ENCODE measurements at regions not wholly inside any gene's neighbourhood (a gene's known extent, or its start where the extent isn't known, plus 50 kb on each side); places are given as distances from the start of the nearest gene placed in this dataset.

DNA sequence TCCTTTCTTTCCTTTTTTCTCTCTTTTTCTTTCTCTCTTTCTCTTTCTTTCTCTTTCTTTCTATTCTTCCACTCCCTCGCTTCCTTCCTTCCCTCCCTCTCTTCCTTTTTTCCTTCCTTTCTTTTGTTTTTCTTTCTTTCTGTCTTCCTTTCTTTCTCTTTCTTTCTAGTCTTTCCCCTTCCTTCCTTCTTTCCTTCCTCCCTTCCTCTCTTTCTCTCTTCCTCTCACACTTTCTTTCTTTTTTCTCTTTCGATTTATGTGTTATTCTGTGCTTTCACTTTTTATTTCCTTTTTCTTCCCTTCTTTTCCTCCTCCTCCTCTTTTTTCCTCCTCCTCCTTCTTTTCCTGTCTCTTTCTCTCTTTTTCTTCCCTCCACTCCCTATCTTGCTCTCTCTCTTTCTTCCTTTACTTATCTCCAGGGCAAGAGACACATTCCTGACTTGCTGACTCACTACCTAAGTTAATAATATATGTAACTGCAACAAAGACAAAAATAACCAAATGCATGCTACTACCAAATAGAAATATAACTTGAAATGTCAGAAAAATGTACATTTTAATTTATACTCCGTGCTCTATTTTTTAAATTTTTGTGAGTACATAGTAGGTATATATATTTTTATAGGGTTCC lies 445.5 kb downstream of the GABRG2 start:
- no peak for TF ChIP-seq TAF1 (IDR thresholded peaks at IDR 0.05; ENCODE audit: borderline replicate concordance, insufficient read depth, low read length)
- TF ChIP-seq, protein P1, sequence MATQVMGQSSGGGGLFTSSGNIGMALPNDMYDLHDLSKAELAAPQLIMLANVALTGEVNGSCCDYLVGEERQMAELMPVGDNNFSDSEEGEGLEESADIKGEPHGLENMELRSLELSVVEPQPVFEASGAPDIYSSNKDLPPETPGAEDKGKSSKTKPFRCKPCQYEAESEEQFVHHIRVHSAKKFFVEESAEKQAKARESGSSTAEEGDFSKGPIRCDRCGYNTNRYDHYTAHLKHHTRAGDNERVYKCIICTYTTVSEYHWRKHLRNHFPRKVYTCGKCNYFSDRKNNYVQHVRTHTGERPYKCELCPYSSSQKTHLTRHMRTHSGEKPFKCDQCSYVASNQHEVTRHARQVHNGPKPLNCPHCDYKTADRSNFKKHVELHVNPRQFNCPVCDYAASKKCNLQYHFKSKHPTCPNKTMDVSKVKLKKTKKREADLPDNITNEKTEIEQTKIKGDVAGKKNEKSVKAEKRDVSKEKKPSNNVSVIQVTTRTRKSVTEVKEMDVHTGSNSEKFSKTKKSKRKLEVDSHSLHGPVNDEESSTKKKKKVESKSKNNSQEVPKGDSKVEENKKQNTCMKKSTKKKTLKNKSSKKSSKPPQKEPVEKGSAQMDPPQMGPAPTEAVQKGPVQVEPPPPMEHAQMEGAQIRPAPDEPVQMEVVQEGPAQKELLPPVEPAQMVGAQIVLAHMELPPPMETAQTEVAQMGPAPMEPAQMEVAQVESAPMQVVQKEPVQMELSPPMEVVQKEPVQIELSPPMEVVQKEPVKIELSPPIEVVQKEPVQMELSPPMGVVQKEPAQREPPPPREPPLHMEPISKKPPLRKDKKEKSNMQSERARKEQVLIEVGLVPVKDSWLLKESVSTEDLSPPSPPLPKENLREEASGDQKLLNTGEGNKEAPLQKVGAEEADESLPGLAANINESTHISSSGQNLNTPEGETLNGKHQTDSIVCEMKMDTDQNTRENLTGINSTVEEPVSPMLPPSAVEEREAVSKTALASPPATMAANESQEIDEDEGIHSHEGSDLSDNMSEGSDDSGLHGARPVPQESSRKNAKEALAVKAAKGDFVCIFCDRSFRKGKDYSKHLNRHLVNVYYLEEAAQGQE (IDR thresholded peaks at IDR 0.05; ENCODE audit: insufficient read depth in 1 of 2, low read depth in 2 of 2, low read length in 2 of 2), result no peak

DNA sequence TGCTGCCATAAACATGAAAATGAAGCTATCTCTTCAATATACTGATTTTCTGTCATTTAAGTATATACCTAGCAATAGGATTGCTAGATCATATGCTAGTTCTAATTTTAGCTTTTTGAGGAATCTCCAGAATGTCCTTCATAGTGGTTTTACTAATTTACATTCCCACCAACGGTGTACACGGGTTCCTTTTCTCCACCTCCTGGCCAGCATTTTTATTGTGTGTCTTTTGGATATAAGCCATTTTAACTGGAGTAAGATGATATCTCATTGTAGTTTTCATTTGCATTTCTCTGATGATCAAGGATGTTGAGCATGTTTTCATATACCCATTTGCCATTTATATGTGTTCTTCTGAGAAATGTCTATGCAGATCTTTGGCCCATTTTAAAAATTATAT lies 446.5 kb downstream of the GABRG2 start:
- TF ChIP-seq FOXP2 (optimal IDR thresholded peaks at IDR 0.05; ENCODE audit: borderline replicate concordance, extremely low read depth, extremely low read length, insufficient read depth) (no peak), SIN3A (IDR thresholded peaks at IDR 0.05; ENCODE audit: borderline replicate concordance, insufficient read depth, low read length) (no peak), POLR2AphosphoS5 (IDR thresholded peaks at IDR 0.05; ENCODE audit: low read depth, low read length) (no peak), TAF1 (IDR thresholded peaks at IDR 0.05; ENCODE audit: borderline replicate concordance, insufficient read depth, low read length) (no peak)
- TF ChIP-seq, protein P1 (IDR thresholded peaks at IDR 0.05; ENCODE audit: insufficient read depth in 1 of 2, low read depth in 2 of 2, low read length in 2 of 2), result no peak

DNA sequence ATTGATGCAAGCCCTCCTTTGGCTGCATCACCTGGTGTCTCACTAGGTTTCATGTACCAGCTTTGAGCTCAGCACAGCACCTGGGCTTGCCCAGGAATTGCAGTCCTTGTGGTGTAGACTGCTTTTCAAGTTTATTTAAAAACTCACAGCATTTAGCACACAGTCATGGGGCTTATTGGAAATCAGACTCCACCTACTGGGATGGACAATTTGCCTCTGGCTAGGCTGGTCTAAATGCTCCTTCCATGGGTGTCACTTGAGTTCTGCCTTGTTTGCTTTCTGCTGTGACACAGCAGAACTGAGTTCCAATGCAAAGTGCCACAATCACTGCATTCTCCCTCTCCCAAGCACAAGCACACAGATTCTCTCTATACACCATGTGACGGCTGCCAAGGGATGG lies 453.3 kb downstream of the GABRG2 start:
- TF ChIP-seq FOXP2 (optimal IDR thresholded peaks at IDR 0.05; ENCODE audit: borderline replicate concordance, extremely low read depth, extremely low read length, insufficient read depth), result no peak
- TF ChIP-seq POLR2AphosphoS5 (IDR thresholded peaks at IDR 0.05; ENCODE audit: low read depth, low read length), result no peak
- no peak for TF ChIP-seq TAF1 (IDR thresholded peaks at IDR 0.05; ENCODE audit: borderline replicate concordance, insufficient read depth, low read length)
- no peak for TF ChIP-seq SIN3A (IDR thresholded peaks at IDR 0.05; ENCODE audit: borderline replicate concordance, insufficient read depth, low read length)
- TF ChIP-seq, protein P1 (IDR thresholded peaks at IDR 0.05; ENCODE audit: insufficient read depth in 1 of 2, low read depth in 2 of 2, low read length in 2 of 2), result no peak

DNA sequence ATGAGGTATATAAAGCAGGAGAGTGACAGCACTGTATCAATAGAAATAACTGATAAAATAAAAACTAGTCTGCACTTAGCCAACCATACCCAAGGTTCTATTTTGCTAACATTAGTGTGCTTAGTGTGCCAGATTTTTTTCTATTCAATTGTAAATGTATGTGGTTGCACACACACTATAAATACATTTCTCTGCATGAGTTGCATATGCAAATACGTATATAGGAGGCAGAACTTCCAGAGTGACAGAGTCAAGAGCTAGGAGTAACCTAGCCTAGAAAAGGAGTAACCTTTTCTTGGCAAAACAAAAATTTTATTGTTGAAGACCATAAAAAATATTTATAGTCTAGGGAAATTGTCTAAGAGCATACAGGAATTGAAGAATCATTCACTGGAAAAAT lies 461.6 kb downstream of the GABRG2 start:
- TF ChIP-seq SIN3A (IDR thresholded peaks at IDR 0.05; ENCODE audit: borderline replicate concordance, insufficient read depth, low read length) (no peak), TAF1 (IDR thresholded peaks at IDR 0.05; ENCODE audit: borderline replicate concordance, insufficient read depth, low read length) (no peak), POLR2AphosphoS5 (IDR thresholded peaks at IDR 0.05; ENCODE audit: low read depth, low read length) (no peak), FOXP2 (optimal IDR thresholded peaks at IDR 0.05; ENCODE audit: borderline replicate concordance, extremely low read depth, extremely low read length, insufficient read depth) (no peak)
- TF ChIP-seq, protein P1 (IDR thresholded peaks at IDR 0.05; ENCODE audit: insufficient read depth in 1 of 2, low read depth in 2 of 2, low read length in 2 of 2), result no peak

DNA sequence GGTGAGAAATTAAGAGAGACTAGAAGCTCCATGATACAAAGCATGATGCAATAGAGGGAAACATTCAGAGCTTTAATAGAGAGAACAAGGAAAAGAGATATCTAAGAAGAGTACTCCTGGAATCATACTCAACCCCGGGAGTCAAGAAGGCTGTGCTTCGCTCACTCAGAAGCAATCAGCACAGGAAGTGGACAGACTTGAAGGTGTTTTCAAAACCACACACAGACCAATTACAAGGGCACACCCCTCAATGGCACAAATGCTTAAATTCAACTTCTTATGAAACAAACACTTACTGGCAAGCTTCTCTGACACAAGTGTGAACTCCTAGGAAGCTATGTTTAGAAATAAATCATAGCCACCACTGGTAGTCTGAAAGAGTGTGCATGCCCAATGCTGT lies 462.3 kb downstream of the GABRG2 start:
- TF ChIP-seq FOXP2 (optimal IDR thresholded peaks at IDR 0.05; ENCODE audit: borderline replicate concordance, extremely low read depth, extremely low read length, insufficient read depth) (no peak), TAF1 (IDR thresholded peaks at IDR 0.05; ENCODE audit: borderline replicate concordance, insufficient read depth, low read length) (no peak)
